ENCODE measurements at regions not wholly inside any gene's neighbourhood (a gene's known extent, or its start where the extent isn't known, plus 50 kb on each side); places are given as distances from the start of the nearest gene placed in this dataset.

- TF ChIP-seq CTCF (IDR thresholded peaks at IDR 0.05; ENCODE audit: insufficient read depth, low read length, poor library complexity, severe bottlenecking) (no peak), EZH2phosphoT487 (conservative IDR thresholded peaks at IDR 0.05; ENCODE audit: low read length) (no peak)
Measured at GRCh38 chr9:19651681-19652080, 137.2 kb downstream of the SLC24A2 start.

All from SU-DHL-6 (cell line).